ENCODE measurements at regions not wholly inside any gene's neighbourhood (a gene's known extent, or its start where the extent isn't known, plus 50 kb on each side); places are given as distances from the start of the nearest gene placed in this dataset.

DNA sequence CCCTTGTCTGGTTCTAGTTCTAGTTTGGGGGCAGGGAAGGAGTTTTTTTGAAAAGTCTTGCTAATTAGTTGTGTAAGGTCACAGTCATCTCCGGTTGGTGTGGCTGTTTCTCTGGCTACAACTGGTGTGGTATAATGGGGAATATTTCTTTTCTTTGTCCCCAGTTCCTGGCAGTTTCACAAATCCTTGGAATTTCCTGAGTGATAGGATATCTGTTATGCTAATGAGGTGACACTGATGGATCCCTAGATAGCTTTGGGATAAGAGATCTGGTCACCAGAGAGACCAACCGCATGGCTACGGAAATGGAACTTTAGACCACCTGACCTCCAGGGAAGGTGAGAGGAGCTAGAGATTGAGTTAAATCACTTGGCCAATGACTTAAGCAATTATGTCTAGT lies 494.6 kb downstream of the ARHGEF28 start (continued):
- TF ChIP-seq, protein P1, sequence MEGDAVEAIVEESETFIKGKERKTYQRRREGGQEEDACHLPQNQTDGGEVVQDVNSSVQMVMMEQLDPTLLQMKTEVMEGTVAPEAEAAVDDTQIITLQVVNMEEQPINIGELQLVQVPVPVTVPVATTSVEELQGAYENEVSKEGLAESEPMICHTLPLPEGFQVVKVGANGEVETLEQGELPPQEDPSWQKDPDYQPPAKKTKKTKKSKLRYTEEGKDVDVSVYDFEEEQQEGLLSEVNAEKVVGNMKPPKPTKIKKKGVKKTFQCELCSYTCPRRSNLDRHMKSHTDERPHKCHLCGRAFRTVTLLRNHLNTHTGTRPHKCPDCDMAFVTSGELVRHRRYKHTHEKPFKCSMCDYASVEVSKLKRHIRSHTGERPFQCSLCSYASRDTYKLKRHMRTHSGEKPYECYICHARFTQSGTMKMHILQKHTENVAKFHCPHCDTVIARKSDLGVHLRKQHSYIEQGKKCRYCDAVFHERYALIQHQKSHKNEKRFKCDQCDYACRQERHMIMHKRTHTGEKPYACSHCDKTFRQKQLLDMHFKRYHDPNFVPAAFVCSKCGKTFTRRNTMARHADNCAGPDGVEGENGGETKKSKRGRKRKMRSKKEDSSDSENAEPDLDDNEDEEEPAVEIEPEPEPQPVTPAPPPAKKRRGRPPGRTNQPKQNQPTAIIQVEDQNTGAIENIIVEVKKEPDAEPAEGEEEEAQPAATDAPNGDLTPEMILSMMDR (conservative IDR thresholded peaks at IDR 0.05; ENCODE audit: low read depth in 2 of 2), result no peak
- TF ChIP-seq STAT1 (IDR thresholded peaks at IDR 0.05; ENCODE audit: unreplicated experiment), result no peak
- TF ChIP-seq, protein P2, sequence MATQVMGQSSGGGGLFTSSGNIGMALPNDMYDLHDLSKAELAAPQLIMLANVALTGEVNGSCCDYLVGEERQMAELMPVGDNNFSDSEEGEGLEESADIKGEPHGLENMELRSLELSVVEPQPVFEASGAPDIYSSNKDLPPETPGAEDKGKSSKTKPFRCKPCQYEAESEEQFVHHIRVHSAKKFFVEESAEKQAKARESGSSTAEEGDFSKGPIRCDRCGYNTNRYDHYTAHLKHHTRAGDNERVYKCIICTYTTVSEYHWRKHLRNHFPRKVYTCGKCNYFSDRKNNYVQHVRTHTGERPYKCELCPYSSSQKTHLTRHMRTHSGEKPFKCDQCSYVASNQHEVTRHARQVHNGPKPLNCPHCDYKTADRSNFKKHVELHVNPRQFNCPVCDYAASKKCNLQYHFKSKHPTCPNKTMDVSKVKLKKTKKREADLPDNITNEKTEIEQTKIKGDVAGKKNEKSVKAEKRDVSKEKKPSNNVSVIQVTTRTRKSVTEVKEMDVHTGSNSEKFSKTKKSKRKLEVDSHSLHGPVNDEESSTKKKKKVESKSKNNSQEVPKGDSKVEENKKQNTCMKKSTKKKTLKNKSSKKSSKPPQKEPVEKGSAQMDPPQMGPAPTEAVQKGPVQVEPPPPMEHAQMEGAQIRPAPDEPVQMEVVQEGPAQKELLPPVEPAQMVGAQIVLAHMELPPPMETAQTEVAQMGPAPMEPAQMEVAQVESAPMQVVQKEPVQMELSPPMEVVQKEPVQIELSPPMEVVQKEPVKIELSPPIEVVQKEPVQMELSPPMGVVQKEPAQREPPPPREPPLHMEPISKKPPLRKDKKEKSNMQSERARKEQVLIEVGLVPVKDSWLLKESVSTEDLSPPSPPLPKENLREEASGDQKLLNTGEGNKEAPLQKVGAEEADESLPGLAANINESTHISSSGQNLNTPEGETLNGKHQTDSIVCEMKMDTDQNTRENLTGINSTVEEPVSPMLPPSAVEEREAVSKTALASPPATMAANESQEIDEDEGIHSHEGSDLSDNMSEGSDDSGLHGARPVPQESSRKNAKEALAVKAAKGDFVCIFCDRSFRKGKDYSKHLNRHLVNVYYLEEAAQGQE (IDR thresholded peaks at IDR 0.05; ENCODE audit: unreplicated experiment), result no peak
- no peak for TF ChIP-seq POLR2AphosphoS5 (IDR thresholded peaks at IDR 0.05; ENCODE audit: low read depth)
- no peak for TF ChIP-seq NANOG (IDR thresholded peaks at IDR 0.05; ENCODE audit: borderline replicate concordance)
- TF ChIP-seq, protein P3, sequence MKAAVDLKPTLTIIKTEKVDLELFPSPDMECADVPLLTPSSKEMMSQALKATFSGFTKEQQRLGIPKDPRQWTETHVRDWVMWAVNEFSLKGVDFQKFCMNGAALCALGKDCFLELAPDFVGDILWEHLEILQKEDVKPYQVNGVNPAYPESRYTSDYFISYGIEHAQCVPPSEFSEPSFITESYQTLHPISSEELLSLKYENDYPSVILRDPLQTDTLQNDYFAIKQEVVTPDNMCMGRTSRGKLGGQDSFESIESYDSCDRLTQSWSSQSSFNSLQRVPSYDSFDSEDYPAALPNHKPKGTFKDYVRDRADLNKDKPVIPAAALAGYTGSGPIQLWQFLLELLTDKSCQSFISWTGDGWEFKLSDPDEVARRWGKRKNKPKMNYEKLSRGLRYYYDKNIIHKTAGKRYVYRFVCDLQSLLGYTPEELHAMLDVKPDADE (IDR thresholded peaks at IDR 0.05), result no peak
- TF ChIP-seq ZNF114 (CRISPR knock-in tag; IDR thresholded peaks at IDR 0.05), result no peak

DNA sequence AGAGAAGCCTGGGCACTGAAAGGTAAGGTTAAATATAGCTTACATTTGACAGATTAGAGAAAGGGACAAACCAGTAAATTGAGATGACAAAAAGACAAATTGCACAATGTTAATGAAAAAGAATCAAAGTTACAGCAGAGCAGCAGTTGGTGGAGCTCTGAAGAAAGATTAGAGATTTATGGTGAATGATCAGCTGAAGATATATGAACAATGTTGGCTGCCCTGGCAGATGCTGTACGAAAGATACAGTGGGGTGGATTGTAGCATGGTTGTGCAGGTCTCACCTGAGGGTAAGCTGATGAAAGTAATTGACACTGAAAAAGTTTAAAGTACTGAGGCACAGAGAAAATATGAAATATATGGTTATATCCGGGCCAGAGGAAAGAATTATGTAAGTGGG lies 492.1 kb downstream of the ARHGEF28 start:
- Mint-ChIP-seq H3K27ac (no peak overlapping the region), H3K27me3 (ENCODE audit: insufficient read depth, low read depth, poor library complexity) (no peaks in the 10 kb centered on the region), H3K36me3 (ENCODE audit: low read depth) (no peaks in the 10 kb centered on the region), H3K4me1 (peaks cover 3% of the 10 kb centered on the region; the same call in 1 of the 3 replicates), H3K4me3 (no peak overlapping the region), H3K9me3 (no peaks in the 10 kb centered on the region; the same call in 2 of the 3 replicates)
- H3F3A ChIP-seq (replicated peaks; ENCODE audit: low read depth), result no peaks in the 10 kb centered on the region
- H3K36me3 ChIP-seq (ENCODE audit: insufficient read depth), result no peaks in the 10 kb centered on the region
- no peaks in the 10 kb centered on the region for H3K27me3 ChIP-seq (ENCODE audit: insufficient read depth)
- no peak overlapping the region for H3K27ac ChIP-seq (ENCODE audit: low read depth)
- H3K4me2 ChIP-seq, result no peak overlapping the region
- H4K20me1 ChIP-seq (replicated peaks; ENCODE audit: insufficient read depth), result no peaks in the 10 kb centered on the region
- no peaks in the 10 kb centered on the region for H3K4me1 ChIP-seq (ENCODE audit: insufficient read depth)
- H2AFZ ChIP-seq, result no peak overlapping the region
- ATAC-seq (no peak), DNase-seq (ENCODE audit: low spot score) (no peak)
- H3K79me2 ChIP-seq (replicated peaks; ENCODE audit: insufficient read depth), result no peaks in the 10 kb centered on the region
- H3K4me3 ChIP-seq, result no peak overlapping the region
- 0 out of 2 replicates have a peak, but pooled peaks cover 4% of the 10 kb centered on the region for H3K9me2 ChIP-seq (ENCODE audit: insufficient read depth)
- TF ChIP-seq, protein P2 (IDR thresholded peaks at IDR 0.05; ENCODE audit: unreplicated experiment), result no peak
- no peak for TF ChIP-seq EZH2phosphoT487 (IDR thresholded peaks at IDR 0.05; ENCODE audit: unreplicated experiment)
- TF ChIP-seq CREB1 (CRISPR knock-in tag; IDR thresholded peaks at IDR 0.05; ENCODE audit: low read depth), result no peak
- no peak for TF ChIP-seq NANOG (IDR thresholded peaks at IDR 0.05; ENCODE audit: borderline replicate concordance)
- TF ChIP-seq POLR2AphosphoS5 (IDR thresholded peaks at IDR 0.05; ENCODE audit: low read depth), result no peak
- no peak for TF ChIP-seq ZNF114 (CRISPR knock-in tag; IDR thresholded peaks at IDR 0.05)

Measured in GM23338 (cell line).